Fibroblast of lung (primary cell): ENCODE measurements at regions not wholly inside any gene's neighbourhood (a gene's known extent, or its start where the extent isn't known, plus 50 kb on each side); places are given as distances from the start of the nearest gene placed in this dataset.
A peak's percentile ranks its signal among the peaks of the same experiment; 100 is the strongest.

Source experiments
- DNase-seq, 2 donors: peaks; one replicate each; pipeline versions ENCODE4 v3.0.0 to v3.0.0-alpha.2; 2010; ENCODE audit warnings: low read depth in 2 of 2
- H2AFZ ChIP-seq: 2 replicates; pipeline ENCODE4 v1.5.1; 2012; ENCODE audit warnings: low read length, control low read depth, inconsistent platforms
- H3K27ac ChIP-seq: 2 replicates; pipeline ENCODE4 v1.5.1; 2011; ENCODE audit warnings: low read length, control low read depth; ENCODE audit not compliant: insufficient read depth
- H3K27me3 ChIP-seq: 2 replicates; pipeline ENCODE4 v1.5.1; 2011; ENCODE audit warnings: mild to moderate bottlenecking, low read length; ENCODE audit not compliant: control insufficient read depth, insufficient read depth
- H3K36me3 ChIP-seq: 2 replicates; pipeline ENCODE4 v1.5.1; 2011; ENCODE audit warnings: low read length; ENCODE audit not compliant: control insufficient read depth, insufficient read depth
- H3K4me1 ChIP-seq: 2 replicates; pipeline ENCODE4 v1.5.1; 2011; ENCODE audit warnings: low read length; ENCODE audit not compliant: control insufficient read depth, insufficient read depth; ENCODE audit errors: extremely low read depth
- H3K4me2 ChIP-seq: 2 replicates; pipeline ENCODE4 v1.5.1; 2011; ENCODE audit warnings: low read length, control low read depth; ENCODE audit not compliant: insufficient read depth; ENCODE audit errors: extremely low read depth
- H3K4me3 ChIP-seq, 4 experiments: fragments of 200-600 bp in 1 of 4; sonication (generic) in 1 of 4; replicated peaks in 1 of 4; 2 replicates each; pipeline ENCODE4 v1.5.1; 2011 to 2016; ENCODE audit warnings: low read length in 4 of 4, low read depth in 3 of 4, mild to moderate bottlenecking in 3 of 4, control low read depth in 2 of 4, inconsistent platforms in 1 of 4, mixed read lengths in 1 of 4; ENCODE audit not compliant: insufficient read depth in 1 of 4; ENCODE audit errors: control extremely low read depth in 1 of 4
- H3K79me2 ChIP-seq: 2 replicates; pipeline ENCODE4 v1.5.1; 2012; ENCODE audit warnings: mild to moderate bottlenecking, low read length, inconsistent platforms; ENCODE audit not compliant: control insufficient read depth, insufficient read depth
- H3K9ac ChIP-seq: 2 replicates; pipeline ENCODE4 v1.5.1; 2011; ENCODE audit warnings: mild to moderate bottlenecking, low read length, control low read depth; ENCODE audit not compliant: insufficient read depth
- H3K9me3 ChIP-seq: 2 replicates; pipeline ENCODE4 v1.5.1; 2012; ENCODE audit warnings: low read depth, low read length; ENCODE audit not compliant: control insufficient read depth, insufficient read depth
- H4K20me1 ChIP-seq: 2 replicates; pipeline ENCODE4 v1.5.1; 2011; ENCODE audit warnings: low read length; ENCODE audit not compliant: control insufficient read depth, insufficient read depth; ENCODE audit errors: extremely low read depth
- EZH2 ChIP-seq: IDR thresholded peaks from 2 replicates; pipeline ENCODE4 v1.5.1; 2012; ENCODE audit warnings: low read length, control low read depth, mild to moderate bottlenecking; ENCODE audit errors: missing control alignments
- TF ChIP-seq, protein P1 (sequence below), 2 donors: IDR thresholded peaks in 1 of 2; conservative IDR thresholded peaks in 1 of 2; 1 replicate in 1 of 2; 2 replicates in 1 of 2; pipeline ENCODE4 v1.5.1; 2011 to 2012; ENCODE audit warnings: low read length in 2 of 2, control low read depth in 1 of 2, inconsistent platforms in 1 of 2, low read depth in 1 of 2, mild to moderate bottlenecking in 1 of 2

DNA sequence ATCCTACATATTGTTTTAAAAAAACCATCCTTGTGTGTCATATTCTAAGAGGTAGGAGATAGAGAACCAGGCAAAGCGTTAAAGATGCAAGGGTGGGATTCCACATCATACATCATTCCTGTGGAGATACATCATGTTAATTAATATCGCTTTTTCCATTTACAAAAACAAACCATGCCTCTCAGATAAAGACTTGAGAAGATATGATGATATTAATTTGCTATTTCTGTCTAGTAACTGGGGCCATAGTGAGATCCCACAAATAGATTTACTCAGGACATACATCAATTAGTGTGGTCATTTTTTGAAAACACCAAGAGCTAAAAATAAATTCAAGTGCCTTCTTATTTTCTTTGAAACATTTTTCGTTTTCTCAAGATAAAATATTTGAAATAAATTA is 165.4 kb upstream of the TARS1 start:
- Histone ChIP-seq H3K36me3 (no peaks in the 10 kb centered on the region), H4K20me1 (no peaks in the 10 kb centered on the region), H3K4me2 (no peak overlapping the region), H3K27ac (no peak overlapping the region), H2AFZ (no peak overlapping the region), H3K4me3 (no peak overlapping the region), H3K79me2 (no peaks in the 10 kb centered on the region), H3K4me1 (peaks cover 5% of the 10 kb centered on the region), H3K9ac (no peak overlapping the region), H3K27me3 (no peaks in the 10 kb centered on the region), H3K9me3 (no peaks in the 10 kb centered on the region)
- DNase-seq = peak in 1 of 2 donors; percentile 60
- no peak for TF ChIP-seq EZH2
- TF ChIP-seq, protein P1, sequence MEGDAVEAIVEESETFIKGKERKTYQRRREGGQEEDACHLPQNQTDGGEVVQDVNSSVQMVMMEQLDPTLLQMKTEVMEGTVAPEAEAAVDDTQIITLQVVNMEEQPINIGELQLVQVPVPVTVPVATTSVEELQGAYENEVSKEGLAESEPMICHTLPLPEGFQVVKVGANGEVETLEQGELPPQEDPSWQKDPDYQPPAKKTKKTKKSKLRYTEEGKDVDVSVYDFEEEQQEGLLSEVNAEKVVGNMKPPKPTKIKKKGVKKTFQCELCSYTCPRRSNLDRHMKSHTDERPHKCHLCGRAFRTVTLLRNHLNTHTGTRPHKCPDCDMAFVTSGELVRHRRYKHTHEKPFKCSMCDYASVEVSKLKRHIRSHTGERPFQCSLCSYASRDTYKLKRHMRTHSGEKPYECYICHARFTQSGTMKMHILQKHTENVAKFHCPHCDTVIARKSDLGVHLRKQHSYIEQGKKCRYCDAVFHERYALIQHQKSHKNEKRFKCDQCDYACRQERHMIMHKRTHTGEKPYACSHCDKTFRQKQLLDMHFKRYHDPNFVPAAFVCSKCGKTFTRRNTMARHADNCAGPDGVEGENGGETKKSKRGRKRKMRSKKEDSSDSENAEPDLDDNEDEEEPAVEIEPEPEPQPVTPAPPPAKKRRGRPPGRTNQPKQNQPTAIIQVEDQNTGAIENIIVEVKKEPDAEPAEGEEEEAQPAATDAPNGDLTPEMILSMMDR (conservative IDR thresholded peaks at IDR 0.05 in 1 of 2, IDR thresholded peaks at IDR 0.05 in 1 of 2; ENCODE audit: low read depth in 1 of 2, low read length in 2 of 2) = no peak

DNA sequence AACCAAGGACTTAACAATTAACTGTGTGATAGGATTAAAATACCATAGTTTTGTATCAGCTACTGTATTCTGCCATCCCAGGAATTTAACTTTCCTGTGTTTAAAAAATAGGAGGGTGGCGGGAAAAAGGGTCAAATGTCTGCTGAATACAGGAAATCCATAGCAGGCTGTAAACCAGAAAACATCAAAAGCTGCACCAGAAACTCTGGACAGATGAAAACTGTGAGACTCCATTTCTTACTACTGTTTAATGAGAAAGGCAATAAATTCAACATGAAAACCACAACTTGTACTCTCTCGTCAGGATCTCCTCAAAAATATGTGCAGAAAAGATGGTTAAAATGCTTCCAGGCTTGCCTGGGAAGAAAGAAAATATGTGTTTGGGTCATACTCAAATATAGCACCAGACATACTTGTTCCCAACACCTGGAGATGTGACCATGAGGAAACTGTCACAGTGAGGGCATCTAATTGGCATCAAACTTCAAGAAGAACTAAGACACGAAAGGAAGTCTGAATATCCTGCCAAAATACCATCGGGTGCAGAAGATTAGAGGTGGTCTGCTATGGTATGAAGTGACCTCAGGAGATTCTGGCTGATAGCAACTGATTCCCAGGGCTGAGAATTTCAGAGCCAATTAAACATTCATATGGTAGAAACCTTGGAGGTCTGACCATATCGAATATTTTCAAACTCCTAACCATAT is 164.7 kb upstream of the TARS1 start:
- Histone ChIP-seq H3K9ac (no peak overlapping the region), H4K20me1 (no peaks in the 10 kb centered on the region), H3K27ac (no peak overlapping the region), H3K9me3 (no peaks in the 10 kb centered on the region), H3K36me3 (no peaks in the 10 kb centered on the region), H3K4me3 (no peak overlapping the region), H3K79me2 (no peaks in the 10 kb centered on the region), H3K4me2 (no peak overlapping the region), H3K4me1 (peaks cover 5% of the 10 kb centered on the region), H3K27me3 (no peaks in the 10 kb centered on the region), H2AFZ (no peak overlapping the region)
- no peak for TF ChIP-seq EZH2
- peak in 1 of 2 donors; percentile 88 for DNase-seq

DNA sequence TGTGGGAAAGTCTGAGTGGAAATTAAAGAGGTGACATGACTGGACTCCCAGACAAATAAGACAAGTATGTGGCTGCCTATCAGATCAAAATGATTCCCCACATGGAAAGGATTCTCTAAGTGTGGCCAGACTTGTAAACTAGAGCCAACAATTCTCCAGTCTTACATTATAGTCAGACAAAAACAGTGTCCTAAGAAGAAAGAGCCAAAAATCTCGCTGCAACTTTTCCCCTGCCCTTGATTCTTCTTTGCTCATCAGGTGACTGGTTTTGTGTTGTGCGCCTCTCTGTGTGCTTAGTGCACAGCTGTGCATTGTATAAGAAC is 164.2 kb upstream of the TARS1 start:
- no peak overlapping the region for H3K27ac ChIP-seq
- no peaks in the 10 kb centered on the region for H3K79me2 ChIP-seq
- H3K9ac ChIP-seq = no peak overlapping the region
- DNase-seq = no peak
- no peaks in the 10 kb centered on the region for H4K20me1 ChIP-seq
- H3K9me3 ChIP-seq = no peaks in the 10 kb centered on the region
- H3K36me3 ChIP-seq = no peaks in the 10 kb centered on the region
- peaks cover 5% of the 10 kb centered on the region for H3K4me1 ChIP-seq
- no peak overlapping the region for H3K4me3 ChIP-seq
- no peaks in the 10 kb centered on the region for H3K27me3 ChIP-seq
- no peak overlapping the region for H2AFZ ChIP-seq
- TF ChIP-seq, protein P1 (conservative IDR thresholded peaks at IDR 0.05 in 1 of 2, IDR thresholded peaks at IDR 0.05 in 1 of 2; ENCODE audit: low read depth in 1 of 2, low read length in 2 of 2) = no peak
- TF ChIP-seq EZH2 = no peak
- no peak overlapping the region for H3K4me2 ChIP-seq
